Endothelial cell of umbilical vein (primary cell): ENCODE measurements at regions not wholly inside any gene's neighbourhood (a gene's known extent, or its start where the extent isn't known, plus 50 kb on each side); places are given as distances from the start of the nearest gene placed in this dataset.

Experiments
- BruUV-seq: library from RNA; stranded (reverse); fragments of 400-500 nt; replicated peaks from 2 replicates; lab custom pipeline; 2021; lab: Mats Ljungman, UMichigan
- CTCF ChIA-PET: fragments of 300-600, 350-600 bp; sonication (Branson Sonifier 250); formaldehyde crosslinking; loops from one replicate; lab custom pipeline; 2021; ENCODE audit warnings: antibody characterized with exemption, inconsistent platforms; lab: Charles Lee
- POLR2A ChIA-PET: fragments of 300-600, 350-600 bp; sonication (Branson Sonifier 250); formaldehyde crosslinking; loops from one replicate; lab custom pipeline; 2021; ENCODE audit warnings: antibody characterized with exemption, inconsistent platforms; lab: Charles Lee
- DNase-seq: peaks from one replicate; pipeline ENCODE4 v3.0.0-alpha.2; 2011; ENCODE audit warnings: low read depth, low spot score
- FAIRE-seq: peaks from 2 replicates; lab custom pipeline; 2011; peaks lifted over from hg19 to GRCh38; lab: Jason Lieb, UNC
- H2AFZ ChIP-seq: 2 replicates; pipeline ENCODE4 v1.6.0; 2012; ENCODE audit warnings: low read depth, low read length, control low read depth, inconsistent platforms
- H3K27ac ChIP-seq: 2 replicates; pipeline ENCODE4 v1.5.1; 2011; ENCODE audit warnings: low read depth, mild to moderate bottlenecking, control low read depth, low read length, moderate library complexity; ENCODE audit not compliant: insufficient read depth
- H3K27me3 ChIP-seq, 2 experiments: 2 replicates each; pipeline versions ENCODE4 v1.6.0 to v1.6.1; 2011; ENCODE audit warnings: low read length in 2 of 2, mixed read lengths in 1 of 2; ENCODE audit not compliant: control insufficient read depth in 2 of 2, insufficient read depth in 2 of 2
- H3K36me3 ChIP-seq, 2 experiments: 2 replicates in 1 of 2; 3 replicates in 1 of 2; pipeline ENCODE4 v1.5.1; 2011; ENCODE audit warnings: low read length in 2 of 2, mild to moderate bottlenecking in 1 of 2, moderate library complexity in 1 of 2; ENCODE audit not compliant: control insufficient read depth in 2 of 2, insufficient read depth in 2 of 2; ENCODE audit errors: extremely low read depth in 1 of 2
- H3K4me1 ChIP-seq: 3 replicates; pipeline ENCODE4 v1.5.1; 2011; ENCODE audit warnings: mild to moderate bottlenecking, low read length; ENCODE audit not compliant: control insufficient read depth, insufficient read depth; ENCODE audit errors: extremely low read depth
- H3K4me2 ChIP-seq: 2 replicates; pipeline ENCODE4 v1.6.1; 2011; ENCODE audit warnings: low read length, control low read depth, mixed read lengths; ENCODE audit not compliant: insufficient read depth
- H3K4me3 ChIP-seq, 3 experiments: fragments of 200-600 bp in 1 of 3; sonication (generic), shearing (Covaris generic) in 1 of 3; replicated peaks in 1 of 3; 2 replicates each; pipeline ENCODE4 v1.5.1; 2011 to 2016; ENCODE audit warnings: control low read depth in 3 of 3, low read length in 3 of 3, mild to moderate bottlenecking in 2 of 3, inconsistent platforms in 1 of 3, low read depth in 1 of 3, moderate library complexity in 1 of 3; ENCODE audit not compliant: insufficient read depth in 1 of 3
- H3K79me2 ChIP-seq: 2 replicates; pipeline ENCODE4 v1.6.0; 2012; ENCODE audit warnings: low read length, inconsistent platforms; ENCODE audit not compliant: control insufficient read depth, insufficient read depth
- H3K9ac ChIP-seq: replicated peaks from 2 replicates; pipeline ENCODE3; 2011; ENCODE audit warnings: low read length, control low read depth; ENCODE audit not compliant: insufficient read depth; ENCODE audit errors: extremely low read depth
- H3K9me1 ChIP-seq: replicated peaks from 3 replicates; pipeline ENCODE4 v1.6.0; 2011; ENCODE audit warnings: mild to moderate bottlenecking, low read length; ENCODE audit not compliant: control insufficient read depth, insufficient read depth; ENCODE audit errors: extremely low read depth
- H3K9me3 ChIP-seq: replicated peaks from 2 replicates; pipeline ENCODE4 v1.5.1; 2012; ENCODE audit warnings: low read length, inconsistent platforms; ENCODE audit not compliant: control insufficient read depth, insufficient read depth
- H4K20me1 ChIP-seq: replicated peaks from 2 replicates; pipeline ENCODE3; 2011; ENCODE audit warnings: mild to moderate bottlenecking, low read length; ENCODE audit not compliant: control insufficient read depth, insufficient read depth; ENCODE audit errors: extremely low read depth
- EZH2 ChIP-seq: IDR thresholded peaks from 2 replicates; pipeline ENCODE4 v1.6.1; 2012; ENCODE audit warnings: borderline replicate concordance, low read depth, mild to moderate bottlenecking, moderate library complexity, low read length, inconsistent platforms; ENCODE audit not compliant: severe bottlenecking
- FOS ChIP-seq: IDR thresholded peaks from 2 replicates; pipeline ENCODE4 v1.6.1; 2011; ENCODE audit warnings: mild to moderate bottlenecking, low read length, moderate library complexity, borderline replicate concordance; ENCODE audit not compliant: insufficient read depth
- GATA2 ChIP-seq: IDR thresholded peaks from 2 replicates; pipeline ENCODE4 v1.7.0; 2011; ENCODE audit warnings: low read depth, mild to moderate bottlenecking, moderate library complexity, mixed read lengths, low read length; ENCODE audit not compliant: insufficient read length, insufficient read depth
- JUN ChIP-seq: IDR thresholded peaks from 2 replicates; pipeline ENCODE4 v1.6.1; 2011; ENCODE audit warnings: borderline replicate concordance, low read depth; ENCODE audit not compliant: insufficient read length, insufficient read depth
- MYC ChIP-seq: IDR thresholded peaks from one replicate; pipeline ENCODE4 v1.6.1; 2011; ENCODE audit warnings: mild to moderate bottlenecking, low read depth, low read length
- POLR2A ChIP-seq: IDR thresholded peaks from 2 replicates; pipeline ENCODE4 v1.6.1; 2012; ENCODE audit warnings: low read depth, mild to moderate bottlenecking, control low read depth, low read length
- POLR2AphosphoS5 ChIP-seq: IDR thresholded peaks from 2 replicates; pipeline ENCODE4 v1.6.1; 2012; ENCODE audit warnings: low read depth, mild to moderate bottlenecking, control low read depth, low read length, moderate library complexity; ENCODE audit not compliant: insufficient read depth
- dilution Hi-C: fragments of 300-500 bp; cut with MboI; formaldehyde crosslinking; loops from one replicate; pipeline ENCODE4 v1.15.0; 2019; ENCODE audit warnings: low sequenced_read_pairs; ENCODE audit not compliant: extremely low pct_ligation_motif_present
- intact Hi-C: fragments of 100-400 bp; cut with micrococcal nuclease; formaldehyde crosslinking; loops from one replicate; pipeline ENCODE4 v1.10.0; 2022
- TF ChIP-seq, protein P1 (sequence below), 2 donors: IDR thresholded peaks; 1 replicate in 1 of 2; 2 replicates in 1 of 2; pipeline ENCODE4 v1.5.1; 2011; ENCODE audit warnings: low read length in 2 of 2, mild to moderate bottlenecking in 2 of 2, moderate library complexity in 2 of 2, control low read depth in 1 of 2, inconsistent platforms in 1 of 2, low read depth in 1 of 2; ENCODE audit not compliant: insufficient read depth in 1 of 2; ENCODE audit errors: extremely low read depth in 1 of 2
- TF ChIP-seq, protein P2 (sequence below): IDR thresholded peaks from 2 replicates; pipeline ENCODE4 v1.6.1; 2011; ENCODE audit not compliant: insufficient read depth, insufficient read length

DNA sequence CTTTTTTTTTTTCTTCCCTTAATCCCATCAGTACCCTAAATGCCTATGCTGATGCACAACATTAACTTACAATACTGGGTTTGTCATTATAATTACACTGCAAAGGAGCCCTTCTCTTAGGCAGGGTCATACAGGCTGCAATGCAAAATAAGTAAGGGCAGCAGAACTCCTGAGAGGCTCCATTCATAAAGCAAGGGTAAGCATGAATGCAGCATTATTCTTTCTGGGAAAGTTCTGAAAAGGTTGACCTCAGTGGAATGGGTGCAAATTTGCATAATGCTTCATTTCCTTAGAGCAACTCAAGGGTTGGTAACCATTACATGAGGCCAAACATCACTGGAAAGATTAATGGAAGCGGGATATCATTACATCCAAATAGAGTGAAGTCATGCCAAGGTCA is 789.2 kb downstream of the KLHL13 start:
- Histone ChIP-seq H3K4me2 (no peak overlapping the region), H3K79me2 (no peaks in the 10 kb centered on the region), H3K9me1 (no peaks in the 10 kb centered on the region), H3K4me1 (no peaks in the 10 kb centered on the region), H3K36me3 (no peaks in the 10 kb centered on the region), H3K9me3 (no peaks in the 10 kb centered on the region), H3K27me3 (no peaks in the 10 kb centered on the region), H4K20me1 (no peaks in the 10 kb centered on the region), H2AFZ (no peak overlapping the region), H3K27ac (no peak overlapping the region), H3K9ac (no peak overlapping the region), H3K4me3 (no peak overlapping the region)
- no peak for FAIRE-seq
- TF ChIP-seq, protein P1, sequence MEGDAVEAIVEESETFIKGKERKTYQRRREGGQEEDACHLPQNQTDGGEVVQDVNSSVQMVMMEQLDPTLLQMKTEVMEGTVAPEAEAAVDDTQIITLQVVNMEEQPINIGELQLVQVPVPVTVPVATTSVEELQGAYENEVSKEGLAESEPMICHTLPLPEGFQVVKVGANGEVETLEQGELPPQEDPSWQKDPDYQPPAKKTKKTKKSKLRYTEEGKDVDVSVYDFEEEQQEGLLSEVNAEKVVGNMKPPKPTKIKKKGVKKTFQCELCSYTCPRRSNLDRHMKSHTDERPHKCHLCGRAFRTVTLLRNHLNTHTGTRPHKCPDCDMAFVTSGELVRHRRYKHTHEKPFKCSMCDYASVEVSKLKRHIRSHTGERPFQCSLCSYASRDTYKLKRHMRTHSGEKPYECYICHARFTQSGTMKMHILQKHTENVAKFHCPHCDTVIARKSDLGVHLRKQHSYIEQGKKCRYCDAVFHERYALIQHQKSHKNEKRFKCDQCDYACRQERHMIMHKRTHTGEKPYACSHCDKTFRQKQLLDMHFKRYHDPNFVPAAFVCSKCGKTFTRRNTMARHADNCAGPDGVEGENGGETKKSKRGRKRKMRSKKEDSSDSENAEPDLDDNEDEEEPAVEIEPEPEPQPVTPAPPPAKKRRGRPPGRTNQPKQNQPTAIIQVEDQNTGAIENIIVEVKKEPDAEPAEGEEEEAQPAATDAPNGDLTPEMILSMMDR (IDR thresholded peaks at IDR 0.05; ENCODE audit: extremely low read depth in 1 of 2, insufficient read depth in 1 of 2, low read depth in 1 of 2, low read length in 2 of 2): no peak
- TF ChIP-seq FOS (no peak), JUN (no peak), GATA2 (no peak)
- TF ChIP-seq, protein P2, sequence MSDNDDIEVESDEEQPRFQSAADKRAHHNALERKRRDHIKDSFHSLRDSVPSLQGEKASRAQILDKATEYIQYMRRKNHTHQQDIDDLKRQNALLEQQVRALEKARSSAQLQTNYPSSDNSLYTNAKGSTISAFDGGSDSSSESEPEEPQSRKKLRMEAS: no peak
- intact Hi-C loops: no loop called here
- dilution Hi-C loops: no loop called here
- no peak for DNase-seq
- ChIA-PET CTCF (no interaction called here), POLR2A (no interaction called here)
- BruUV-seq: no TSS peak

DNA sequence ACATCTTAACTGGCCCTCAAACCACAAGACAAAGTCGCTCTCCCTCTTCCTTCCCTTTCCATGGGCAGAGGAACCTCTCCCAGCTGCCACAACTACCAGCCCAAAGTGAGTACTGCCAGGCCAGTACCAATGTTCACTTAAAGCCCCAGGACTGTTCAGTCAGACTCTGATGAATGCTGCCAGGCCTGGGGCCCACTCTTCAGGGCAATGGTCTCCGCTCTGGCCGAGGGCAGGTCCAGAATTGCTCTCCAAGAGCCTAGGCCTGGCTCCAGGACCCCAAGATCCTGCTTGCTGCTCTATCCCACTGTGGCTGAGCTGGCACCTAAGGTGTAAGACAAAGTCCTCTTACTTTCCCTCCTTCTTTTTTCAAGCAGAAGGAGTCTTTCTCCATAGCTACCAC is 790.9 kb downstream of the KLHL13 start:
- no peaks in the 10 kb centered on the region for H3K27me3 ChIP-seq
- H3K4me1 ChIP-seq: no peaks in the 10 kb centered on the region
- no peaks in the 10 kb centered on the region for H3K36me3 ChIP-seq
- no peaks in the 10 kb centered on the region for H4K20me1 ChIP-seq
- dilution Hi-C loops: no loop called here
- H3K4me3 ChIP-seq: no peak overlapping the region
- no peak overlapping the region for H3K9ac ChIP-seq
- no peak for FAIRE-seq
- H2AFZ ChIP-seq: no peak overlapping the region
- no peak for DNase-seq
- ChIA-PET POLR2A (no interaction called here), CTCF (no interaction called here)
- no peak overlapping the region for H3K4me2 ChIP-seq
- no peaks in the 10 kb centered on the region for H3K9me3 ChIP-seq
- H3K79me2 ChIP-seq: no peaks in the 10 kb centered on the region
- intact Hi-C loops: no loop called here
- H3K27ac ChIP-seq: no peak overlapping the region
- no peaks in the 10 kb centered on the region for H3K9me1 ChIP-seq
- BruUV-seq: no TSS peak
- TF ChIP-seq MYC: no peak
- TF ChIP-seq, protein P1 (IDR thresholded peaks at IDR 0.05; ENCODE audit: extremely low read depth in 1 of 2, insufficient read depth in 1 of 2, low read depth in 1 of 2, low read length in 2 of 2): no peak
- no peak for TF ChIP-seq EZH2
- no peak for TF ChIP-seq FOS
- TF ChIP-seq GATA2: no peak
- TF ChIP-seq, protein P2: no peak
- TF ChIP-seq POLR2A: no peak
- no peak for TF ChIP-seq POLR2AphosphoS5
- TF ChIP-seq JUN: no peak
